AG04450 (cell line): ENCODE measurements at regions not wholly inside any gene's neighbourhood (a gene's known extent, or its start where the extent isn't known, plus 50 kb on each side); places are given as distances from the start of the nearest gene placed in this dataset.

ENCODE experiments used
- CTCF ChIA-PET: fragments of 300-600, 350-600 bp; formaldehyde crosslinking; extraction: SDS; loops from one replicate; lab custom pipeline; 2022; ENCODE audit warnings: antibody characterized with exemption, inconsistent platforms; lab: Charles Lee
- POLR2A ChIA-PET: fragments of 350-600 bp; formaldehyde crosslinking; extraction: SDS; loops from one replicate; lab custom pipeline; 2021; ENCODE audit warnings: antibody characterized with exemption, inconsistent platforms; lab: Yijun Ruan, JAX
- DNase-seq: peaks from one replicate; pipeline ENCODE4 v3.0.0-alpha.2; 2011; ENCODE audit warnings: low read depth, low spot score
- H3K27ac ChIP-seq: one replicate; pipeline ENCODE4 v1.5.1; 2012; ENCODE audit warnings: low read depth, low read length, control low read depth
- H3K27me3 ChIP-seq: one replicate; pipeline ENCODE4 v1.6.0; 2012; ENCODE audit warnings: low read length; ENCODE audit not compliant: control insufficient read depth, insufficient read depth
- H3K4me3 ChIP-seq: 2 replicates; pipeline ENCODE4 v1.5.1; 2011; ENCODE audit warnings: mild to moderate bottlenecking, low read depth, low read length, control low read depth
- H3K9me3 ChIP-seq: 2 replicates; pipeline ENCODE4 v1.5.1; 2012; ENCODE audit warnings: low read length; ENCODE audit not compliant: control insufficient read depth, insufficient read depth
- TF ChIP-seq, protein P1 (sequence below): IDR thresholded peaks from 2 replicates; pipeline ENCODE4 v1.5.1; 2011; ENCODE audit warnings: low read depth, low read length, control low read depth, inconsistent platforms

- CTCF ChIA-PET: no interaction called here
- Histone ChIP-seq H3K4me3 (no peak overlapping the region), H3K27ac (no peak overlapping the region), H3K9me3 (no peaks in the 10 kb centered on the region), H3K27me3 (peaks cover 3% of the 10 kb centered on the region)
- POLR2A ChIA-PET: no interaction called here
- no peak for DNase-seq
- TF ChIP-seq, protein P1, sequence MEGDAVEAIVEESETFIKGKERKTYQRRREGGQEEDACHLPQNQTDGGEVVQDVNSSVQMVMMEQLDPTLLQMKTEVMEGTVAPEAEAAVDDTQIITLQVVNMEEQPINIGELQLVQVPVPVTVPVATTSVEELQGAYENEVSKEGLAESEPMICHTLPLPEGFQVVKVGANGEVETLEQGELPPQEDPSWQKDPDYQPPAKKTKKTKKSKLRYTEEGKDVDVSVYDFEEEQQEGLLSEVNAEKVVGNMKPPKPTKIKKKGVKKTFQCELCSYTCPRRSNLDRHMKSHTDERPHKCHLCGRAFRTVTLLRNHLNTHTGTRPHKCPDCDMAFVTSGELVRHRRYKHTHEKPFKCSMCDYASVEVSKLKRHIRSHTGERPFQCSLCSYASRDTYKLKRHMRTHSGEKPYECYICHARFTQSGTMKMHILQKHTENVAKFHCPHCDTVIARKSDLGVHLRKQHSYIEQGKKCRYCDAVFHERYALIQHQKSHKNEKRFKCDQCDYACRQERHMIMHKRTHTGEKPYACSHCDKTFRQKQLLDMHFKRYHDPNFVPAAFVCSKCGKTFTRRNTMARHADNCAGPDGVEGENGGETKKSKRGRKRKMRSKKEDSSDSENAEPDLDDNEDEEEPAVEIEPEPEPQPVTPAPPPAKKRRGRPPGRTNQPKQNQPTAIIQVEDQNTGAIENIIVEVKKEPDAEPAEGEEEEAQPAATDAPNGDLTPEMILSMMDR: no peak
Observed at GRCh38 chr20:24746351-24746685, 202.8 kb upstream of the CST7 start.

- Histone ChIP-seq H3K27me3 (peaks cover 3% of the 10 kb centered on the region), H3K9me3 (no peaks in the 10 kb centered on the region), H3K27ac (no peak overlapping the region), H3K4me3 (no peak overlapping the region)
- TF ChIP-seq, protein P1: no peak
- POLR2A ChIA-PET: no interaction called here
- CTCF ChIA-PET: no interaction called here
- no peak for DNase-seq
Observed at GRCh38 chr20:24747010-24747712, 201.9 kb upstream of the CST7 start.

GRCh38 chr20:24747881-24748595 is 201.0 kb upstream of the CST7 start:
- ChIA-PET CTCF (no interaction called here), POLR2A (no interaction called here)
- Histone ChIP-seq H3K4me3 (no peak overlapping the region), H3K9me3 (no peaks in the 10 kb centered on the region), H3K27ac (no peak overlapping the region), H3K27me3 (no peaks in the 10 kb centered on the region)
- DNase-seq: no peak
- TF ChIP-seq, protein P1: no peak

DNA sequence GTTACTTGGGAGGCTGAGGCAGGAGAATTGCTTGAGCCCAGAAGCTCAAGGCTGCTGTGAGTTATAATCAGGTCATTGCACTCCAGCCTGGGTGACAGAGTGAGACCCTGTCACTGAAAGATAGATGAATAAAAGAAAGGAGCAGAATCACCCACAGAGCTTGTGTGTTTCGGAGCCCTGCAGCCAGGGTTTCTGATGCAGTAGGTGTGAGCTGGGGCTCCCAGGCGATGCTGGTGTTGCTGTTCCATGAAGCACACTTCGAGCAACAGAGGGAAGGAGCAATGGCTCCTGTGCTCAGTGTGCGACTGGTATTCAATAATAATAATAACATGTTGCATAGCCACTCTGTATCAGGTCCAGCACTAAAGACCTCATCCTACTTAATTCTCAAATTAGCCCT is 197.5 kb upstream of the CST7 start:
- no peak overlapping the region for H3K27ac ChIP-seq
- peaks cover 6% of the 10 kb centered on the region for H3K27me3 ChIP-seq
- CTCF ChIA-PET: interaction anchor here (0.8 kb wide), 1 partner anchor 30 kb away, joined by 3 read pairs; no protein-coding TSS in a partner anchor
- DNase-seq: no peak
- H3K9me3 ChIP-seq: no peaks in the 10 kb centered on the region
- no peak overlapping the region for H3K4me3 ChIP-seq
- TF ChIP-seq, protein P1: no peak
- POLR2A ChIA-PET: no interaction called here

GRCh38 chr20:24752612-24753011 is 196.5 kb upstream of the CST7 start:
- Histone ChIP-seq H3K27ac (no peak overlapping the region), H3K27me3 (peaks cover 6% of the 10 kb centered on the region), H3K4me3 (no peak overlapping the region), H3K9me3 (no peaks in the 10 kb centered on the region)
- CTCF ChIA-PET: interaction anchor here (0.8 kb wide), 1 partner anchor 29 kb away, joined by 3 read pairs; no protein-coding TSS in a partner anchor
- POLR2A ChIA-PET: no interaction called here
- TF ChIP-seq, protein P1: no peak
- no peak for DNase-seq
